ENCODE measurements at regions not wholly inside any gene's neighbourhood (a gene's known extent, or its start where the extent isn't known, plus 50 kb on each side); places are given as distances from the start of the nearest gene placed in this dataset.

DNA sequence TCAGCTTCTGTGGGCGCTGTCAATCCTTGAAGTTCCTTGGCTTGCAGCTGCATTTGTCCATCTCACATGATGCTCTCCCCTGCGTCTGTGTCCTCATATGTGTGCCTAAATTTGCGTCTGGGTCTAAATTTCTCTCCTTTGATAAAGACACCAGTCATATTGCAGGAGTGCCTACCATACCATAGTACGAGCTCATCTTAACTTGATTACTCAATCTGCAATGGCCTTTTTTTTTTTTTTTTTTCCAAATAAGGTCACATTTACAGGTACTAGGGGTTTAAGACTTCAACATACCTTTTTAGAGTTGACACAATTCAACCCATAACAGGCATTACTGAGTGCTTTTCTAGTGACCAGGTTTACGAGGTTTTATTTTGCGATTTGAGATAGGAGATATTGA, 233.3 kb upstream of the TBX3 start:
- TF ChIP-seq, protein P1, sequence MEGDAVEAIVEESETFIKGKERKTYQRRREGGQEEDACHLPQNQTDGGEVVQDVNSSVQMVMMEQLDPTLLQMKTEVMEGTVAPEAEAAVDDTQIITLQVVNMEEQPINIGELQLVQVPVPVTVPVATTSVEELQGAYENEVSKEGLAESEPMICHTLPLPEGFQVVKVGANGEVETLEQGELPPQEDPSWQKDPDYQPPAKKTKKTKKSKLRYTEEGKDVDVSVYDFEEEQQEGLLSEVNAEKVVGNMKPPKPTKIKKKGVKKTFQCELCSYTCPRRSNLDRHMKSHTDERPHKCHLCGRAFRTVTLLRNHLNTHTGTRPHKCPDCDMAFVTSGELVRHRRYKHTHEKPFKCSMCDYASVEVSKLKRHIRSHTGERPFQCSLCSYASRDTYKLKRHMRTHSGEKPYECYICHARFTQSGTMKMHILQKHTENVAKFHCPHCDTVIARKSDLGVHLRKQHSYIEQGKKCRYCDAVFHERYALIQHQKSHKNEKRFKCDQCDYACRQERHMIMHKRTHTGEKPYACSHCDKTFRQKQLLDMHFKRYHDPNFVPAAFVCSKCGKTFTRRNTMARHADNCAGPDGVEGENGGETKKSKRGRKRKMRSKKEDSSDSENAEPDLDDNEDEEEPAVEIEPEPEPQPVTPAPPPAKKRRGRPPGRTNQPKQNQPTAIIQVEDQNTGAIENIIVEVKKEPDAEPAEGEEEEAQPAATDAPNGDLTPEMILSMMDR (IDR thresholded peaks at IDR 0.05 in 2 of 3, conservative IDR thresholded peaks at IDR 0.05 in 1 of 3; ENCODE audit: insufficient read depth in 2 of 3, low read depth in 1 of 3, low read length in 3 of 3) = no peak
- TF ChIP-seq CHD1 (IDR thresholded peaks at IDR 0.05; ENCODE audit: low read length) (no peak), TAF1 (IDR thresholded peaks at IDR 0.05; ENCODE audit: control insufficient read depth, extremely low read depth, insufficient read depth, low read length, severe bottlenecking) (no peak), ETV6 (IDR thresholded peaks at IDR 0.05; ENCODE audit: borderline replicate concordance in 1 of 2, low read depth in 2 of 2, low read length in 1 of 2) (no peak), ETV6 (CRISPR knock-in tag; IDR thresholded peaks at IDR 0.05; ENCODE audit: borderline replicate concordance) (no peak)
- TF ChIP-seq, protein P2, sequence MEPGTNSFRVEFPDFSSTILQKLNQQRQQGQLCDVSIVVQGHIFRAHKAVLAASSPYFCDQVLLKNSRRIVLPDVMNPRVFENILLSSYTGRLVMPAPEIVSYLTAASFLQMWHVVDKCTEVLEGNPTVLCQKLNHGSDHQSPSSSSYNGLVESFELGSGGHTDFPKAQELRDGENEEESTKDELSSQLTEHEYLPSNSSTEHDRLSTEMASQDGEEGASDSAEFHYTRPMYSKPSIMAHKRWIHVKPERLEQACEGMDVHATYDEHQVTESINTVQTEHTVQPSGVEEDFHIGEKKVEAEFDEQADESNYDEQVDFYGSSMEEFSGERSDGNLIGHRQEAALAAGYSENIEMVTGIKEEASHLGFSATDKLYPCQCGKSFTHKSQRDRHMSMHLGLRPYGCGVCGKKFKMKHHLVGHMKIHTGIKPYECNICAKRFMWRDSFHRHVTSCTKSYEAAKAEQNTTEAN (CRISPR knock-in tag; IDR thresholded peaks at IDR 0.05) = no peak

Measured in K562 (cell line).